Smooth muscle cell (in vitro differentiated cells): ENCODE measurements at regions not wholly inside any gene's neighbourhood (a gene's known extent, or its start where the extent isn't known, plus 50 kb on each side); places are given as distances from the start of the nearest gene placed in this dataset.

Source experiments
- DNase-seq: peaks from one replicate; lab custom pipeline; 2025; ENCODE audit not compliant: unreplicated experiment; lab: John Stamatoyannopoulos, UW
- H2AFZ ChIP-seq: fragments of 200-600 bp; sonication (generic); 2 replicates; pipeline ENCODE4 v1.6.0; 2016; ENCODE audit warnings: antibody characterized with exemption, low read depth, mild to moderate bottlenecking
- H3F3A ChIP-seq: fragments of 200-600 bp; sonication (generic); 2 replicates; pipeline ENCODE4 v1.6.0; 2017; ENCODE audit warnings: antibody characterized with exemption, low read depth
- H3K27ac ChIP-seq: fragments of 200-600 bp; sonication (generic); 2 replicates; pipeline ENCODE4 v1.5.1; 2016; ENCODE audit warnings: low read depth, mild to moderate bottlenecking
- H3K27me3 ChIP-seq: fragments of 200-600 bp; sonication (generic); 2 replicates; pipeline ENCODE4 v1.6.1; 2016; ENCODE audit warnings: low read depth, mild to moderate bottlenecking
- H3K36me3 ChIP-seq: fragments of 200-600 bp; sonication (generic); 2 replicates; pipeline ENCODE4 v1.5.1; 2016; ENCODE audit warnings: low read depth
- H3K4me1 ChIP-seq: fragments of 200-600 bp; sonication (generic); 2 replicates; pipeline ENCODE4 v1.5.1; 2016; ENCODE audit warnings: low read depth
- H3K4me2 ChIP-seq: fragments of 200-600 bp; sonication (generic); 2 replicates; pipeline ENCODE4 v1.6.0; 2016; ENCODE audit warnings: mild to moderate bottlenecking
- H3K4me3 ChIP-seq: fragments of 200-600 bp; sonication (generic); 2 replicates; pipeline ENCODE4 v1.5.1; 2016; ENCODE audit warnings: mild to moderate bottlenecking
- H3K79me2 ChIP-seq: fragments of 200-600 bp; sonication (generic); 2 replicates; pipeline ENCODE4 v1.6.0; 2016; ENCODE audit warnings: low read depth, mild to moderate bottlenecking
- H3K9ac ChIP-seq: fragments of 200-600 bp; sonication (generic); 2 replicates; pipeline ENCODE4 v1.6.0; 2016; ENCODE audit warnings: low read depth
- H3K9me3 ChIP-seq: fragments of 200-600 bp; sonication (generic); replicated peaks from 2 replicates; pipeline ENCODE4 v1.5.1; 2016; ENCODE audit warnings: low read depth
- H4K20me1 ChIP-seq: fragments of 200-600 bp; sonication (generic); 2 replicates; pipeline ENCODE4 v1.6.0; 2016; ENCODE audit warnings: low read depth
- WGBS: methylation state at CpG from one replicate; pipeline ENCODE4 v1.1.7; 2016; ENCODE audit warnings: low lambda C conversion rate; 5-methylcytosine and 5-hydroxymethylcytosine counted together
- TF ChIP-seq, protein P1 (sequence below): fragments of 200-600 bp; sonication (generic); IDR thresholded peaks from 2 replicates; pipeline ENCODE4 v1.5.1; 2017; ENCODE audit warnings: borderline replicate concordance, mild to moderate bottlenecking, antibody characterized with exemption; ENCODE audit not compliant: insufficient read depth, poor library complexity, severe bottlenecking

DNA sequence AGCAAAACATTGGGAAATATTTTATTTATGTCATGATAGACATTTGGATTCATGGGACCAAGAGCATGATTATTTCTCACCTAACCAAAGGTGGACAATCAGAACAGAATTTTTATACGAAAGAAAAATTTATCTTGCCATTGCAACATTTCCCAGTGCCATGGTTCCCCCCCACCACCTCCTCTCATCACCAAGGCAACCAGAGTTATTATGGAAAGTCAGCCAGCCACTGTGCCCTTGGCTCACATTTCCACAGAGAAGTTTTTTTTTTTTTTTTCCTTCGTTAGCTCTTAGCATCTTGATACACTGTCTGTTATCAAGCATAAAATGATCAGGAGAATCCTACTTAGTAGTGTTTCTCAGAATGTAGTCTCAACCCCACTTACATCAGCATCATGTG lies 176.4 kb upstream of the TMTC1 start:
- H3K4me1 ChIP-seq: no peaks in the 10 kb centered on the region
- H3K79me2 ChIP-seq: no peaks in the 10 kb centered on the region
- H3K4me3 ChIP-seq: no peak overlapping the region
- no peak for DNase-seq
- TF ChIP-seq, protein P1, sequence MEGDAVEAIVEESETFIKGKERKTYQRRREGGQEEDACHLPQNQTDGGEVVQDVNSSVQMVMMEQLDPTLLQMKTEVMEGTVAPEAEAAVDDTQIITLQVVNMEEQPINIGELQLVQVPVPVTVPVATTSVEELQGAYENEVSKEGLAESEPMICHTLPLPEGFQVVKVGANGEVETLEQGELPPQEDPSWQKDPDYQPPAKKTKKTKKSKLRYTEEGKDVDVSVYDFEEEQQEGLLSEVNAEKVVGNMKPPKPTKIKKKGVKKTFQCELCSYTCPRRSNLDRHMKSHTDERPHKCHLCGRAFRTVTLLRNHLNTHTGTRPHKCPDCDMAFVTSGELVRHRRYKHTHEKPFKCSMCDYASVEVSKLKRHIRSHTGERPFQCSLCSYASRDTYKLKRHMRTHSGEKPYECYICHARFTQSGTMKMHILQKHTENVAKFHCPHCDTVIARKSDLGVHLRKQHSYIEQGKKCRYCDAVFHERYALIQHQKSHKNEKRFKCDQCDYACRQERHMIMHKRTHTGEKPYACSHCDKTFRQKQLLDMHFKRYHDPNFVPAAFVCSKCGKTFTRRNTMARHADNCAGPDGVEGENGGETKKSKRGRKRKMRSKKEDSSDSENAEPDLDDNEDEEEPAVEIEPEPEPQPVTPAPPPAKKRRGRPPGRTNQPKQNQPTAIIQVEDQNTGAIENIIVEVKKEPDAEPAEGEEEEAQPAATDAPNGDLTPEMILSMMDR: no peak
- no peak overlapping the region for H2AFZ ChIP-seq
- H3F3A ChIP-seq: no peaks in the 10 kb centered on the region
- WGBS: 85% methylated on average over 2 of the region's 2 CpGs
- no peaks in the 10 kb centered on the region for H3K36me3 ChIP-seq
- H3K4me2 ChIP-seq: no peak overlapping the region
- H3K27me3 ChIP-seq: no peaks in the 10 kb centered on the region
- no peaks in the 10 kb centered on the region for H3K9me3 ChIP-seq
- no peak overlapping the region for H3K9ac ChIP-seq
- H4K20me1 ChIP-seq: no peaks in the 10 kb centered on the region
- H3K27ac ChIP-seq: no peak overlapping the region

DNA sequence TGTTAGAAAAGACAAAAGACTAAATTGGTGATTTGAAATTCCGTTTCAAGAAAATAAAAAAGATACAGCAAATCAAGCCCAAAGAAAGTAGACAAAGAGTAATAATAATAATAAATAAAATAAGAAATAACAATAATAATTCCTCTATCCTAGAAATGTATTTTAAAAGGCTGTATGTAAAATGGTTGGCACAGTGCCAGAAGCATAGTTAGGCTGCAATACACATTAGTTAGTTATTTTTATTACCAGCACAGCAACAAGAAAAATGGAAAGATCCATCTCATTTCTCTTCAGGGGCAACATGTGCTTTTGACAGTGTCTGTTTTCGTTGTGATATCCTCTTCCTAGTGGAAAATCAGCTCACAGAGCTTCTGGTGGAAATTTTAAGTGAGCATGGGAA lies 174.1 kb upstream of the TMTC1 start:
- H3K4me1 ChIP-seq: no peaks in the 10 kb centered on the region
- H4K20me1 ChIP-seq: no peaks in the 10 kb centered on the region
- no peak overlapping the region for H3K27ac ChIP-seq
- no peak overlapping the region for H3K9ac ChIP-seq
- no peaks in the 10 kb centered on the region for H3K79me2 ChIP-seq
- H3K27me3 ChIP-seq: no peaks in the 10 kb centered on the region
- DNase-seq: no peak
- H2AFZ ChIP-seq: no peak overlapping the region
- H3K4me2 ChIP-seq: no peak overlapping the region
- H3F3A ChIP-seq: no peaks in the 10 kb centered on the region
- no peaks in the 10 kb centered on the region for H3K9me3 ChIP-seq
- H3K36me3 ChIP-seq: no peaks in the 10 kb centered on the region
- TF ChIP-seq, protein P1: no peak
- WGBS: 86% methylated on average over 2 of the region's 2 CpGs
- no peak overlapping the region for H3K4me3 ChIP-seq

DNA sequence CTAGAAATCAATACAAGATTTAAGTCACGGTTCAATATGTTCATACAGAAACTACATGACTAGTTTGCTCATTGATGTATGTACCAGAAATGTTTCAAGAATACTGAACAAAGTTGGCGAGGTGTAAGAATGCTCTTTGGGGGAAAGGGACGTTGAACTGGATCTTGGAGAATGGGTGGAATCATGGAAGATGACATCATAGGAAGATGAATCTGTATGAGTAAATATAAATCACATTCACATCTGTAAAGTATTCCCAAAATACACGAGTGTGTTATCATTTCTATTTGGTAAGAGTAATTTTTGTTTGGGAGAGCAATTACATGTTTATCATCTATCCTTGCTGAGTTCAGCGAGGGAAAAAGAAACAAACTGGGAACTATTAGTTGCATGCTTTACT lies 162.2 kb upstream of the TMTC1 start:
- Histone ChIP-seq H3K9ac (no peak overlapping the region), H3K79me2 (no peaks in the 10 kb centered on the region), H3K36me3 (no peaks in the 10 kb centered on the region), H3K4me3 (no peak overlapping the region), H3K9me3 (peaks cover 3% of the 10 kb centered on the region), H2AFZ (no peak overlapping the region), H3K27ac (no peak overlapping the region), H4K20me1 (no peaks in the 10 kb centered on the region), H3K27me3 (peaks cover 4% of the 10 kb centered on the region), H3K4me1 (no peaks in the 10 kb centered on the region), H3K4me2 (no peak overlapping the region), H3F3A (no peaks in the 10 kb centered on the region)
- TF ChIP-seq, protein P1: no peak
- DNase-seq: no peak
- 83% methylated on average over 5 of the region's 5 CpGs for WGBS

DNA sequence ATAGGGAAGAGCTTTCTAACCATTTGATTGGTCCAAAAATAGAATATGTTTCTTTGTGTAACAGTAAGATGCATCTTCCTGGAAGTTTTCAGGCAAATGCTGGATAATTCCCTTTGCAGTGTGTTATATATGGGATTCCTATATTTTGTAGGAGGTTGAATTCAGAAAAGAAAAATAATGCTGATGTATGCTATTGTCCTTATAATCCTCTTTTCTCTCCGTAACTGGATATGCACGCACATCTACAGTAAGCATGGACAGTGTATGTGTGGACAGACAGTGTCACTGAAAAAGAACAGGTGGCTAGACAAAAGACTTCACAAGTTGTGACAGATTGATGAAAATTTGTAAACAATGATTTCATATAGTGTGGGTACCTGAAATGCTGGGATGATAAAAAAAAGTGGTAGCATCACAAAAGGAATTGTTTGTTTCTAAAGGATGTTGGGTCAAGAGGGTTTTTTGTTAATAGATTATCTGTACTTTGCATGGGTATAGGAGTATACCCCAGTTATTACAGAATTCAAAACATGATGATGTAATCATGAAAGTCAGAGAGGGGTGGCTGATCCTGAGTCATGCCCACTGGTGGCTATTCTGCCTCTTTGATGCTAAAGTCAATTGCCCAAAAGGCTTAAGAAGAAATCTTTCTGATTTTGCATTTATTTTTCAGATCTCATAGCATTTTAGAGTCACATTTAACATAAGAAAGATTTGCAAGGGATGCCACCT lies 160.7 kb upstream of the TMTC1 start:
- Histone ChIP-seq H2AFZ (no peak overlapping the region), H3K9ac (no peak overlapping the region), H3F3A (peaks cover 4% of the 10 kb centered on the region), H3K9me3 (peaks cover 3% of the 10 kb centered on the region), H4K20me1 (no peaks in the 10 kb centered on the region), H3K4me2 (no peak overlapping the region), H3K4me1 (no peaks in the 10 kb centered on the region), H3K79me2 (no peaks in the 10 kb centered on the region), H3K27me3 (peaks cover 4% of the 10 kb centered on the region), H3K27ac (no peak overlapping the region), H3K4me3 (no peak overlapping the region), H3K36me3 (no peaks in the 10 kb centered on the region)
- DNase-seq: no peak
- WGBS: 90% methylated on average over 2 of the region's 2 CpGs
- TF ChIP-seq, protein P1: no peak
